Activated CD4-positive, CD25-positive, alpha-beta regulatory T cell (primary cell): ENCODE measurements at regions not wholly inside any gene's neighbourhood (a gene's known extent, or its start where the extent isn't known, plus 50 kb on each side); places are given as distances from the start of the nearest gene placed in this dataset.

ENCODE experiments used
- DNase-seq, 4 experiments: peaks; one replicate each; lab custom pipeline; 2025; lab: John Stamatoyannopoulos, UW

DNA sequence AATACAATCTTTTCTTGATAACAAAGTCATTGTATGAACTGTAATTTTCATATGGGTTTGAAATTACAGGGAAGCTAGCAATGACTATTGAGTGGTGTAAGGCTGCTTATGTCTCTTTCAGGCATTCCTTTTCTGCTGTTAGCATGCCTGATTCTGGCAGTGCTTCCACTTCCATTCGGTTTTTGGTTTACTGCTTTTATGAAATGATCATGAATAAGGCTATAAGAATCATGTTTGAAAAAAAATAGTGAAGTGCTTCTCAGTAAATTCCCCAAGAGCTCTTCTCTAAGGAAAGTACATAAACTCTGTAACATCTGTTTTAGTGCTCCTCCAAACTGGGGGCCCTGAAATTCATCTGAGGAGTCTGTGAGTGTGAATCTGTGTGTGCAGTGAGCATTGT lies 434.0 kb upstream of the RGS6 start:
- no peak for DNase-seq

DNA sequence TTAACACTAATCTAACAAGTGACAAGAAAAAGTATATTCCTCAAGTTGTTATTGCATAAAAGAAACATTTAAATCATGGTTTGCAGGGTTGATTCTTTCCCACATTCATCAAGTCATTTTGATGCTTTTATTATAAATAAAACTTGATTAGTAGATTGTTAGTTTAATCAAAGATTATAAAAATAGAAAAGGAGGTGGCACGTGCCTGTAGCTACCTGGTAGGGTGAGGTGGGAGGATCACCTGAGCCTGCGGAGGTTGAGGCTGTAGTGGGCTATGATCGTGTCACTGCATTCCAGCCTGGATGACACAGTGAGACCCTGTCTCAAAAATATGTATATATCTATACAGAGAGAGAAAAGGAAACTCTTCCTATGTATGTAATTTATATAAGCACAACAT lies 433.2 kb upstream of the RGS6 start:
- DNase-seq = no peak

DNA sequence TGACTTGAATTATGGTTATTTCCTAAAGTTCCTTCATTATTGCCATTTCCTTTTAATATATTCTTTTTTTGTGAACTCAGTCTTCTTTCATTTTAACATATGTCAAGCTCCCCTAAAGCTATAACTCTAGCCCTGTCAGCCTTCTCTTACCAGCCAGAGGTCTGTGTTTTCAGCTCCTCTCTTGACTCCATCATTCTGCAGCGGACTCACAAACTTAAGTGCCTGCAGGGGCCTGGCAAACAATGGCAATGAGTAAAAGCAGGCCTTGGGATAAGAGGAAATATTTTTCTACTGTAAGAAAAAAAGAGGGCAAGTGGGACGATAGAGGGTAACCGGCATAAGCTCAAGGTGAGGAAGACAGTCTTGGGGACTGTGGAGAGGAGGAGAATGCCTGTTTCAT lies 424.5 kb upstream of the RGS6 start:
- DNase-seq = no peak

DNA sequence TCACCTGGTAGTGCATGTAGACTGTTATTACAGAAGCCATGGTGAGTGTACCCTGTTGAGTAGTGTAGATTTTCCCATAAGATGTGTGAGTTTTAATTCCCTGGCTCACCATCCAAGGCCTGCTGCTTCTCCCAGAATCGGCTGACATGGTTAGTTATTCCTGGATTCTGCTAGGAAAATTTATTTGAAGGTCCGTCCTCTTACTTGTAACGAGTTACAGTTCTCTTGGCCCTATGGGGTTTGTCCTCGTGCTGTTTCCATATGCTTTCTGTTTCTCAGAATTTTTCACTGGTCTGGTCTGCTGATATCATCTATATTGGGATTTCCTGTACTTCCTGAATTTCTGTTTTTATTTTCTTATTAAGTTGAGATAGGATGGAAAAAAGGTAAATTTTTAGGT lies 423.3 kb upstream of the RGS6 start:
- DNase-seq = no peak

DNA sequence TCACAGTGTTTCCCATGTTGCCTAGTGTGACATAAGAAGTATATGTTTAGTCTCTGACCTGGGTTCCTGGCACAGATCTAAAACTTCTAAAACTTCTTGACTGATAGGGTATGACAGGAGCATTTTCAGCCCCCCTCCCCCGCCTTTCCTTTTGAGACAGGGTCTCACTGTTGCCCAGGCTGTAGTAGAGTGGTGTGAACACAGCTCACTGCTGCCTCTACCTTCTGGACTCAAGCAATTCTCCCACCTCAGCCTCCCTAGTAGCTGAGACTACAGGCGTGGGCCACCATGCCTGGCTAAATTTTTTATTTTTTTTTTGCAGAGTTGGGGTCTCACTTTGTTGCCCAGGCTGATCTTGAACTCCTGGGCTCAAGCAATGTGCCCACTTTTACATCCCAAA lies 421.1 kb upstream of the RGS6 start:
- no peak for DNase-seq

DNA sequence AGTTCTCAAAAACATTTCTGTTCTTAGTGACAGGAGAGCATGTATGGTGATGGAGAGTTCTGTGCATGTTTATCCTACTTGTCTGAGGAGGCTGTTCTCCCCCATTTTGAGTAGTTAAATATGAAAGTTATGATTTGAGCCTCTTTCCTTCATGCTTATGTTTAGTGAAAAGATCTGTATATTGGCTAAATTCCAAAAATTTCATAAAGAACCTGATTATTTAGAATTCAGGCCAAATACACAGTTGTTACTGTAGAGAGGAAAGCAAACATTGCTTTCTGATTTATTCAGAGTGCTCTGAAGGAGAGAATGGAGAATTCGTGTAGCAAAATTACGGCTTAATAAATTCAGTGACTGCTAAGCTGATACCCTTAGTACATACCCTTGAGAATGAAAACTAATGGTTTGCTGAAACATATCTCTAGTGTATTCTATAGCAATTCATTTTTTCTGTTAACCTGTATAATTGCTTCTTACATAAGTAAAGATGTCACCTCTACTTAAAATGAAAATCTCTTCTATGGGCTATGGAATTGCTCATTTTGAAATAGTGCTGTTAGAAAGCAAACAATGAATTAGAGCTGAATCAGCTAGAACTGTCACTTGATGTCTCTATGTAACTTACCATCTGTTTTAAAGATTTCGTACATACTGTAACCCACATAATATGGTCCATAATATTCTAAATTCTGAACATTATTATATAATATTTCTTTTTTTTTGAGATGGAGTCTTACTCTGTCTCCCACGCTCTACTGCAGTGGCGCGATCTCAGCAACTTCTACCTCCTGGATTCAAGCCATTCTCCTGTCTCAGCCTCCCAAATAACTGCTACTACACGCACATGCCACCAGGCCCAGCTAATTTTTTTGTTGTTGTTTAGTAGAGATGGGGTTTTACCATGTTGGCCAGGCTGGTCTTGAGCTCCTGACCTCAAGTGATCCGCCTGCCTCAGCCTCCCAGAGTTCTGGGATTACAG lies 417.0 kb upstream of the RGS6 start:
- no peak for DNase-seq

DNA sequence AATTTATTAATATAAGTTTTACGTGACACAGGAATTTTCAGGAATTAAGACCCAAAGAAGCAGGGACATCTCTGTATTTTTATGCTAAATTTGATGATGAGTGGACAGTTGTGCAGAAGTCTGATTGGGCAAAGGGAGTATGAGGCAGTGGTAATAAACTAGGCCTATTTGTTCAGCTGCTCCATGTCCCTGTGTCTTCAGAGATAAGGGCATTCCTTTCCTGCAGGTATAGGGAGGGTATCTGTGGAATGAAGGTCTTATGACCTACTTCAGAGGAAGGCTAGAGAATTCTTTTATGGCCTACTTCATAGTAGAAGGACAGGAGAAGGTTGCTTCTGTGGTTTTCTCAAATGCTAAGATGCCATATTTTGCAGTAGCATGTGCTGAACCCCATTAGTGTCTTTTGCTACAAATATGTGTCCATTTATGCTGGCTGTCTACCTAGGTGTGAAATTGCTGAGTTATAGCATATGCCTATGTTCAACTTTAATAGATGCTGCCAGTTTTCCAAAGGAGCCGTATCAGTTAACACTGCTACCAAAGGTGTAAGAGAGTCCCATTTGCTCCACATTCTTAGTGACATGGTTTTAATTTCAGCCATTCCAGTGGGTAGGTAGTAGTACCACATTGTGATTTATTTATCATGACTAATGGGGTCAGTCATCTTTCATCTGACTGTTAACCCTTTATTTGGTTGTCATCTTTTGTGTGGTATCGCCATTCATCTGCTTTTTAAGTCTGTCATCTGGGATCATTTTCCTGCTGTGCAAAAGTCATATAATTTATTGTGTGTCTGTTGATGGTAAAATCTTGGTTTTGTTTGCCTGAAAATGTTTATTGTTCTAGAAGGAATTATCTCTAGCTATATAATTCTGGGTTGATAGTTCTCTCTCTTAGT lies 410.7 kb upstream of the RGS6 start:
- DNase-seq = no peak

DNA sequence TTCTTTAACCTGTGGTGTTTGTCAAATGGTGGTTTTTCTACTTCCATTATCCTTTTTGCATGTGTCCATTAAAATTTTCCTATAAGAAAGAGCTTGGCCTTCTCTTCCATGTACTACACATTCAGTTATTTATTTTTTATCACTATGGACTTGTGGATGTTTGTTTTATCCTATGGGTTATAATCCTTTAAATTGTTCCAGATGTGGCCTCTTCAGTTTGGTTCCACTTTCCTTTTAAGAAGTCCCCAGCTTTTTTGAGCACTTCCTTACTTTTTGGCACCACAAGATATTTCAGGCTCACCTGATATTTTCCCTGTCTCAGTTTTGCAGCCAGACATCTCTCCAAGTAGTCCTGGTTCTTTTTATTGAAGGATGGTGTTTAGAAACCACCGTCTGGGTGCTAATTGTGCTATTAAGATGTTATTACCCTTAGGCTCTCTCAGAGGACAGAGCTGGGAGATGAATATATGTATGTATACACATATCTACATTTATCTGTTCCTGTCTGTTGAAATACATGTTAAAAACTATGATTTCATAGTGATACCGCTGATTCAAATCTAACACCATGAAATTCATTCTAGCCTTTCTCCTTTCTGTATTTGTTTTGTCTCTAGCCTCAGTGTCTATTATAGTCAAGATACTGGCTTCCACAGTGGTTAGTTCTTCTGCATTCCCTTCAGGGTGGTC lies 408.5 kb upstream of the RGS6 start:
- no peak for DNase-seq

DNA sequence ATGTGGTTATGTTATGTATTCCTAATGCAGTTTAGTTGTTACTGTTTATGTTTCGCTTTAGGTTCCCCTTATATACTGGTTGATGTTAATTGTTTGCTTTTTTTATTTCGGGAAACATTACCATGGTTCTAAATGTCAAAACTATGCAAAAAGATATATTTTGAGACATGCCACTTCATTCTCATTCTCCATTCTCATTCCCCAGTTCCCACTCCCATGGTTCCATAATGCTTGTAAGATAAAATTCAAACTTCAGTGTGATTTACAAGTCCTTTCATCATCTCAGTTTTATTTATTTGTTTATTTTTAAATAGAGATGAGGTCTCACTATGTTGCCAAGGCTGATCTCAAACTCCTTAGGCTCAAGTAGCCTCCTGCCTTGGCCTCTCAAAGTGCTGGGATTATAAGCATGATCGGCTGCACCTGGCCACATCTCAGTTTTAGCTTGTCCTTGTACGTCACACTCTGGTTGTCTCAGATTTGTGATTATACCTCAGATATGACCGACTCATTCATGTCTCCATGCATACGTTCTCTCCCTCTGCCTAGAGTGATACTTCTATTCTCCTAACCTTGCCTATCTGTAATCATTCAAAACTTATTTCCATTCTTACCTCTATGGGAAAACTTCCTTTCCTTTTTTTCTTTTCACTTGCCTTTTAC lies 407.8 kb upstream of the RGS6 start:
- DNase-seq = no peak

DNA sequence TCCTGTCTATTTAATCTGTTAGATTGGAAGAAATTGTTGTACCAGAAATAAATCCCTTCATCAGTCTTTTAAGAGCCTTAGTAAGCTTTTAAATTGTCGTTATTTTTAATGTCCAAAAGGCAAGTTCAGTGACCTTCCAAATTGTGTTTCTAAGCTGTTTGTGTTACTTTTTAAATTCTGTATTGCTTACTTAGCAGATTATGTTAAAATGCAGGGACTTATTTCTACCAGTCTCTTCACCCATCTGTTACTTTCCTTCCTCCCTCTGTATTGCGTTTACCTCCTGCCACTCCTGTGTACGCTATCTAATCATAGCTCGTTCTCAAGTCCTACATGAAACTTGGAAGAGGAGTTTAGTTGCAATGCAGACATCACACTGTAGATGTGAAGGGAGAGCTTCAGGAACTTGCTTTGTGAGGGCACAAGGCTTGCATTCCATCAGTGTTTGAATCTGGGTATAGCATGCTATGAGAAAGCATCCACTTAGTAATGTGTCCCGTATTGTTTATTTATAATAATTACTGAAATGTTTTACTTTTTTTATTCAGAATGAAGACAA lies 406.5 kb upstream of the RGS6 start:
- DNase-seq = no peak

DNA sequence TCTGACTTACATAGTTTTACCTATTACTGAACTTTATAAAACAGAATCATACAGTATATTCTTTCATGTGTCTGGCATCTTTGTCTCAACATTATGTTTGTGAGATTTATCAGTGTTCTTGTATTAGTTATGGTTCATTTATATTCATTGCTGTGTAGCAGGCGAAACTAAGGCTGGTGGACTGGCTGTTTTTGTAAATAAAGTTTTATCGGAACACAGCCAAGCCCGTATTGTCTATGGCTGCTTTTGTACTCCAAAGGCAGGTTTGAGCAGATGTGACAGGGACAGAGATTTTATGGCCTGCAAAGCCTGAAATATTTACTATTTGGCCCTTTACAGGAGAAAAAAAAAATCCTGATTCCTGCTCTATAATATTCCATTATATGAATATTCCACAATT lies 405.8 kb upstream of the RGS6 start:
- DNase-seq = no peak

DNA sequence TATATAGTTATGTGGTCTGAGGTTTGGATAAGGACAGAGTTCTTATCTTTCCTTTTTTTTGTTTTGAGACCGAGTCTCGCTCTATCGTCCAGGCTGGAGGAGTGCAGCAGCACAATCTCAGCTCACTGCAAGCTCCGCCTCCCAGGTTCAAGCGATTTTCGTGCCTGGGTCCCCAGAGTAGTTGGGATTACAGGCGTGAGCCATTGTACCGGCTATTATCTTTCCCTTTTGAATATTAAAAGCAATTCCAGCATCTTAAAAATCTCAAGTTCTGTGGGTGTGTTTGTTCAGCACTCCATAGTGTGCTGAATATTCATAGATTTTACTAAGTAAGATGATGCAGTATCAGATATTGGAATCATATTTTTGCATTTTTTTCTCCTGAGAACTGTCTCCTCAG lies 404.4 kb upstream of the RGS6 start:
- DNase-seq = no peak

DNA sequence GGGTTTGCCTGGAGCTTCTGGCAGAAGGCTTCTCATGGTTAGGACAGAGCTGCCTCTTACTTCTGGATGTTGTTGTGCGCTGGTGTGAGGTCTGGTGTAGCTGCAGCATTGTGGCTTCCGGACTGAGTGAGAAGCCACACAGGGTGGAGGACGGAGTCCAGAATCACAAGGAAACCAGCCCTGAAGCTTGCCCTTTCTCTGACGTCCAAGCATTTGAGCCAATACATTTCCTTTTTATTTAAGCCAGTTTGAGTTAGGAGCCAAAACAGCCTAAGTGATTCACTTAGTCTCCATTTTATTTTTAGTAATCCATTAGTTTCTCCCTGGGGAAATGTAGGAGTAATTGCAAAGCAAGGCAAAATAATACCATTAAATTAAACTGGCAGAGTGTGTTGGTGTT lies 402.4 kb upstream of the RGS6 start:
- no peak for DNase-seq

DNA sequence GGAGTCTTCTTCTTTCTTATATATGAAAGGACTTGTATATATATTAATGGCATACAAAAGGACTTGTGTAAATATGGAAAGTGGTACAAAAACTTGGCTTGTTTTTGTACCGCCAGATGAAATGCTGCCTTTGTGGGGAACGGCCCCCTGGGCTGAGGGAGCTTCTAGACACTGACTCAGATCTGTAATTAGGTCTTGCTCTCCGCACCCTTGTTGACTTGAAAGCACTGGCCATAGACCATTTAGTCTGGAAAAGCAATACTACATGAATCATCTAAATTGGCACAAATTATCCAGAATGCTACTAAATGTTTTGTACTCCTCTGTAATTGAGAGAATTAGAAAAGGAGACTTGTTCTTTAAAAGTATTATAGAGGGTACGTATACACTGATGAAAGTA lies 399.9 kb upstream of the RGS6 start:
- no peak for DNase-seq

DNA sequence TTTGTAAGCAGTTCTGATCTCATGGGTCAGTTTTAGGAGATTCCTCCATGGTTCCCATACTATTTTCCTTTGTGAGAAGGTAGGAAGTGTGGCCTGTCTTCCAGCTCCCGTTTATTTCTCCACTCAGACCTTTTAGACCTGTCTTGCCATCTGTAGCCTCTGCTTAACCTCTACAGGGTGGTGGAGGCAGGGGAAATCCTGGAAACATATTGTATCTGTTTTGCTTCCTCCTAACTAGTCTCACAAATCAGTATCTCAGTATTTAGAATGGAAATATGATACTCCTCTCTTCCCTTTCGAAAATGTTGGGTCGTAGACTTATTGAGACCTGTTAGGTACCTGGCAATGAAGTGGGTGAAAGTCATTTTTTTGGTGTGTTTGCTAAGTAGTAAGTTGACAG lies 399.4 kb upstream of the RGS6 start:
- no peak for DNase-seq

DNA sequence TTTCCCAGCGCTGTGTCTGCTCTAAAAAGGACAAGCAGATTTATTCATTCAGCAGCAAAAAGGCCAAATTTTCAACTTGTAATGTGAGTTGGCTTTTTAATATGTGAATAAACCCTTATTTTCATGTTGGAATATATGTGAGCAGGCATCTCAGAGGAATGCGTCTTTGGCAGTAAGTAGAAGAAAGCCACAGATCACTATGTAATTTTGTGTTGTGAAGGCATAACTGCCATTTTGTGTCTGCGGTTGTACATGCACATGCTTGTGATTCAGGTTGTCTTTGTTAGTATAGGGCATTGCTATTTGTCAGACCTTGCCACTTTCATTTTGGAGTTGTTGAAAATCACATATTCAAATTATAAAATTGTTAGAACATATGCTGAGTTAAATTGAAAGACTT lies 398.8 kb upstream of the RGS6 start:
- DNase-seq = no peak

DNA sequence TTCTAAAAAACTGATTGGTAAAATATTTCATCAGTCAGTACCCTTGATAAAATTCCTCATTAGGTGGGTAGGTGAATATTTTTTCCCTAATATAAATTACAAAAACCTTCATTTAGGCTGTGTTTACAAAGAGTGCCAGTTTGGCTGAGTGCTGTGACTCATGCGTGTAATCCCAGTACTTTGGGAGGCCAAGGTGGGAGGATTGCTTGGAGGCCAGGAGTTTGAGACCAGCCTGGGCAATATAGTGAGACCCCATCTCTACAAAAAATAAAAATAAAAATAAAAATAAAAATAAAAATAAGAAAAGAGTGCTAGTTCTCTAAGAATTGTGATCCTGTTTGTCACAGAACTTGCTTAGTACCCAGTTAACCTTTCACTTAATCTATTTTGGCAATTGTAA lies 398.4 kb upstream of the RGS6 start:
- DNase-seq = no peak

DNA sequence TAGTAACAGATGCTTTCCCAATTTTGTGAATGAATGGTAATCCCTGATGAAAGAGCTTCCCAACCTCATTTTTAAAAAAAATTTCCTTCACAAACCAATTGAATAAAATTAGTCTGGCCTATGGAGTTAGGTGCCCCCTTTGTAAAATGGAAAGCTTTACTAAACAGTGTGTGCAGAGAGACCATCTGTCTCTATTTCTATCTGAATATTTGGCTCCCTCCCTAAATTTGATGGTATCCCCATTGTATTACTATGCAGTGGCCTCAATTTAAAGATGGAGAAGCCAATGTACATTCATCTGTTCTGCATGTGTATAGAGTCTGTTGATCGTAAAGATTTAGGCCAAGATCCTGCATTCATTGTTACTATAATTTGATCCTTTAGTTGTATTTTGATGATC lies 397.7 kb upstream of the RGS6 start:
- DNase-seq = no peak

DNA sequence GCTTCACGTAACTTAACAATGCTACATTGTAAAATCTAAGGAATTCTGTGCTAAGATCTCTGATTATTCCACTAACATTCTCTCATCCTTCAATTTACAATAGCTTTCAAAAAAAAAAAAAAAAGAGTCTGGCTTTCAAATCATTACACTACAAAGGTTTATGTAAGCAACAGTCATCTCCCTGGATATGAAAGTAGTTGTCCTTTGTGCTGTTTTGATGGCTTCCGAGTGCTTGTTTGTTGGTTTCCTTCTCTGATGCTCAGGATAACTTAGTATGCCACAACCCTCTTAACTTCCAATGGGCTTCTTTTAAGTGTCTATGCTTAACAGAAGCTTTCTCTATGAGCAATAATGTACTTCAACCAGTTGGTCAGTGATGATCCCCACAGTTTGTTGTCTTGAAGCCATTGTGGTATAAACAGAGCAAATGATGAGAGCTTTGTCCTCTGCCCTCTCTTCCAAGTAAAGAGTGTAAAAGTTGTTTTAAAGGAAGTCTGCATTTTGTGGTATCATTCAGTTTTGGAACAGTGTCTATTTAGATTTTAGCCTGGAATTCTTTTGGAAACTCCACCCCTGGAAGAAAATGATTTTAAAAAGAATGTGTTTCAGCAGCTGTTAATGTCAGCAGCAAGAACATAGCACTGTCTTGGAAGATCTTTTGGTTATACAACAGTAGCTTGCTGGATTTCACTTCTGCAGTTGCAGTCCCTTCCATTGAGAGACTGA lies 396.1 kb upstream of the RGS6 start:
- no peak for DNase-seq

DNA sequence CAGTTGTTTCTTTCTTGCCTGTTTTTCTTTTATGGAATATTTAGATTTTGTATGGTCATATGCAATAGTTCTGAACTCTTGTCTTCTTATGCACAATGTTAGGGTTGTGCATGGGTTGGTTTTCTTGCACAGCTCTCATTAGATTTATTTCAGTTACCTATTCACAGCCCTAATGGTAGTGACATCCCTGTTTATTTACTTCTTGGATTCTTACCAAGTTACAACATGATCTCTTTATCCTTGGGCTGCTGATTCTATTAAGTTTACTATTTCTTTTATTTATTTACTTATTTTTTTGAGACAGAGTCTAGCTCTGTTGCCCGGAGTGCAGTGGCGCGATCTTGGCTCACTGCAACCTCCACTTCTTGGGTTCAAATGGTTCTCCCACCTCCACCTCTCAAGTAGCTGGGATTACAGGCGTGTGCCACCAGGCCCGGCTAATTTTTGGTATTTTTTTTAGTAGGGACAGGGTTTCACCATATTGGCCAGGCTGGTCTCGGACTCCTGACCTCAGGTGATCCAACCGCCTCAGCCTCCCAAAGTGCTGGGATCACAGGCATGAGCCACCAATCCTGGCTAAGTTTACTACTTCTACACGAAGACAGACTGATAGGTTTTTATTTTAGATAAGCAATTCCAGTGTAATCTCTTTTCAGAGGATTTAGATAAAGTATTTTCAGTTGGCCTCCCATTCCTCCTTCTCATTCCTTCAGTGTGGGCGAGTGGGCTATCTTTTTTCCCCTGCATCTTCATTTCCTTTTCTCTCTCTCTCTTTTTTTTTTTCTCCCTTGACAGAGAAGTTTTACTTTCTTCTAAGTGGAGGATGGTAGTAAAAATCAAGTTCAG lies 395.1 kb upstream of the RGS6 start:
- DNase-seq = no peak
